ENCODE measurements at regions not wholly inside any gene's neighbourhood (a gene's known extent, or its start where the extent isn't known, plus 50 kb on each side); places are given as distances from the start of the nearest gene placed in this dataset.
A peak's percentile ranks its signal among the peaks of the same experiment; 100 is the strongest.

DNA sequence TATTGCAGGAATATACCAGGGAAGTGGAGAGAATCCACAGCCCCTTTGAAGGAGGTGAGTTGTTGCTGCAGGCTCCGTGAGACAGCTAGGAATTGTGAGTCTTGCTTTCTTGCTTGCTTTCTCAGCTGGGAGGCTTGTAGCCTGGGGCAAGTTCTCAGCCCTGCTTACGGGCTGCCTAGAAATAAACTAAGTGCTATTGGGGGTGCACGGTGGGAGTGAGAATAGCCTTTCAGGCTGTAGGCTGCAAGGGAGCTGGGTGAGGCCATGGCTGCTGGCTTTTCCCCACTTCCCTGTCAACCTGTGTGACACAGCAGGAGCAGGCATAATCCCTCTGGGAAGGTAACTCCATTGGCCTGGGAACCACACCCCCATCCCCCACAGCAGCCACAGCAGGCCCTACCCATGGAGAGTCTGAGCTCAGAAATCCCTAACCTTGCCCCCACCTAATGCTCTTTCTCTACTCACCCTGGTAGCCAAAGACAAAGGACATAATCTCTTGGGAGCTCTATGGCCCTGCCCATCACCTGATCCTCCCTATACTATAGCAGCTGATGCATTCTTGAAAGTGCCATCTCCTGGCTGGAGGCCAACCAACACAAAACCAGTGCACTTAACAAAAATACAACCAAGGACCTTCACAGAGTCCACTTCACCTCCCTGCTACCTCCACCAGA is 113.0 kb downstream of the MMRN1 start:
- Histone ChIP-seq H3K27me3 (ENCODE audit: control insufficient read depth, insufficient read depth, low read length) (no peaks in the 10 kb centered on the region), H3K4me3 (ENCODE audit: low read depth, low read length) (no peak overlapping the region), H3K9me3 (ENCODE audit: control insufficient read depth, insufficient read depth, low read length) (no peaks in the 10 kb centered on the region), H3K36me3 (ENCODE audit: control insufficient read depth, insufficient read depth, low read length) (no peaks in the 10 kb centered on the region), H3K27ac (ENCODE audit: low read depth, low read length) (no peak overlapping the region), H3K4me1 (ENCODE audit: control insufficient read depth, insufficient read depth, low read length) (no peaks in the 10 kb centered on the region)
- WGBS (ENCODE audit: insufficient coverage), result 89% methylated on average over 3 of the region's 3 CpGs
- no peak for DNase-seq (ENCODE audit: low read depth in 4 of 6, low spot score in 6 of 6)

DNA sequence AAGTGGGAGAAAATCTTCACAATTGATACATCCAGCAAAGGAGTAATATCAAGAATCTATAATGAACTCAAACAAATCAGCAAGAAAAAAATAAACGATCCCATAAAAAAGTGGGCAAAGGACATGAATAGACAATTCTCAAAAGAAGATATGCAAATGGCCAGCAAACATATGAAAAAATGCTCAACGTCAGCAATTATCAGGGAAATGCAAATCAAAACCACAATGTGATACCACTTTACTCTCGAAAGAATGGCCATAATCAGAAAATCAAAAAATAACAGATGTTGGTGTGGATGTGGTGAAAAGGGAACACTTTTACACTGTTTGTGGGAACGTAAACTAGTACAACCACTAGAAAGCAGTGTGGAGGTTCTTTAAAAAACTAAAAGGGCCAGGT is 114.3 kb upstream of the CCSER1 start:
- WGBS (ENCODE audit: insufficient coverage), result 100% methylated on average over 1 of the region's 4 CpGs
- H3K27ac ChIP-seq (ENCODE audit: low read depth, low read length), result no peak overlapping the region
- no peak for DNase-seq (ENCODE audit: low read depth in 4 of 6, low spot score in 6 of 6)
- H3K4me3 ChIP-seq (ENCODE audit: low read depth, low read length), result no peak overlapping the region
- H3K27me3 ChIP-seq (ENCODE audit: control insufficient read depth, insufficient read depth, low read length), result no peaks in the 10 kb centered on the region
- H3K9me3 ChIP-seq (ENCODE audit: control insufficient read depth, insufficient read depth, low read length), result no peaks in the 10 kb centered on the region
- H3K4me1 ChIP-seq (ENCODE audit: control insufficient read depth, insufficient read depth, low read length), result no peaks in the 10 kb centered on the region
- H3K36me3 ChIP-seq (ENCODE audit: control insufficient read depth, insufficient read depth, low read length), result no peaks in the 10 kb centered on the region

DNA sequence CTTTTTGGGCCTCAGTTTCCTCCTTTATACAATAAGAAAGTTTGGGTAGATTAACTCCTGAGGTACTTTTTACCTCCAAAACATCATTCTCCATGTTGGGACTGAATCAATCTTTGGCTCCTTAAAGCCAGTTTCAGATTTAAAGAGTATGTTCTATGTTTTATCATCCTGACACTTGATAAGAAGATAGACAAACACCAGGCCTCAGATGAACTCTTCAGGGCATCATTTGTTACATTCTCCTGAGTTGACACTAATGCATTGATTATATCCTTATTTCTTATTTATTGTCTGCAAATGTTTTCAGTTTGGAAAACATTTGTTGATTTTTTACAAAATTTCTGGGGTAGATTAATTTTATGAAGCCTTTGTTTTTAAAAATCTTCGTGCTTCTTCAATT is 102.7 kb upstream of the CCSER1 start:
- DNase-seq (ENCODE audit: low read depth in 4 of 6, low spot score in 6 of 6), result no peak
- Histone ChIP-seq H3K9me3 (ENCODE audit: control insufficient read depth, insufficient read depth, low read length) (no peaks in the 10 kb centered on the region), H3K4me1 (ENCODE audit: control insufficient read depth, insufficient read depth, low read length) (no peaks in the 10 kb centered on the region), H3K27ac (ENCODE audit: low read depth, low read length) (no peak overlapping the region), H3K4me3 (ENCODE audit: low read depth, low read length) (no peak overlapping the region), H3K36me3 (ENCODE audit: control insufficient read depth, insufficient read depth, low read length) (no peaks in the 10 kb centered on the region), H3K27me3 (ENCODE audit: control insufficient read depth, insufficient read depth, low read length) (no peaks in the 10 kb centered on the region)
- WGBS (ENCODE audit: insufficient coverage), result no CpG with 5 or more reads among the region's 1 CpG

DNA sequence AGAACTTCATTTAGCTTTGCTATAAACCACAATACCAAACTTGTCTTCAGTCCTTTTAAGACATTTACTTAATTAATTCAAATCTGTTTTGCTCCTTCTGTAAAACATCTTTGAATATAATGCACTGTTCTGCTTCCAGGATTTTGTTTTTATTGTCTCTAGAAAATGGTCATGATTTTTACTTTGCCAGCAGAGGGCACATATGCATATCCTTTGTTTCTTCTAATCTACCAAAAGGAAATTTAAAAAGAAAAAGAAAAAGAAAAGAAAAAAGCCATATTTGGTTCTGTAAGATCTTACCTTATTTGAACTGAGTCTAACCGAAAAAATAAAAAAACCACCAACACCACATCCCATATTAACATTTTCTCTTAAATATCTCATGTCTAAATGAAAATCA is 101.9 kb upstream of the CCSER1 start:
- Histone ChIP-seq H3K27me3 (ENCODE audit: control insufficient read depth, insufficient read depth, low read length) (no peaks in the 10 kb centered on the region), H3K36me3 (ENCODE audit: control insufficient read depth, insufficient read depth, low read length) (no peaks in the 10 kb centered on the region), H3K27ac (ENCODE audit: low read depth, low read length) (no peak overlapping the region), H3K9me3 (ENCODE audit: control insufficient read depth, insufficient read depth, low read length) (no peaks in the 10 kb centered on the region), H3K4me1 (ENCODE audit: control insufficient read depth, insufficient read depth, low read length) (no peaks in the 10 kb centered on the region), H3K4me3 (ENCODE audit: low read depth, low read length) (no peak overlapping the region)
- WGBS (ENCODE audit: insufficient coverage), result no CpG with 5 or more reads among the region's 1 CpG
- DNase-seq (ENCODE audit: low read depth in 4 of 6, low spot score in 6 of 6), result peak in 3 of 6 donors; percentile 9 to 86 (median 60)

DNA sequence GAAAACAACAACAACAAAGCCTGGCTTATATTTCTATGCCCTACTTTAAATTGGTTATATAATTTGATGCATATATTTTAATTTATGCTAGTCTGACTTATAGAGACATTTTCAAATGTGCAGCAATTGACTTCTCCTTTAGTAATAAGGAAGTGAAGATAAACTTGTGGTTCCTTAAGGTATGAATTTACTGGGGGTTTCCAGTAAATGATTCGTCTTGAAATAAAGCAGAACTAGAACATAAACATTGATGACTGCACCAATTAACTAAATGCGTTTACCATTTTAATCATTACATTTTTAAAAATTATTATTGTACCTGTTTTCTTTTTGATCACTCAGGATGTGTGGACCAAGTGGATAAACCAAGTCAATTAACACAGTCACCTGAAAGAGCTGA is 99.6 kb upstream of the CCSER1 start:
- Histone ChIP-seq H3K9me3 (ENCODE audit: control insufficient read depth, insufficient read depth, low read length) (no peaks in the 10 kb centered on the region), H3K27ac (ENCODE audit: low read depth, low read length) (no peak overlapping the region), H3K36me3 (ENCODE audit: control insufficient read depth, insufficient read depth, low read length) (no peaks in the 10 kb centered on the region), H3K4me1 (ENCODE audit: control insufficient read depth, insufficient read depth, low read length) (no peaks in the 10 kb centered on the region), H3K4me3 (ENCODE audit: low read depth, low read length) (no peak overlapping the region), H3K27me3 (ENCODE audit: control insufficient read depth, insufficient read depth, low read length) (no peaks in the 10 kb centered on the region)
- WGBS (ENCODE audit: insufficient coverage), result no CpG with 5 or more reads among the region's 2 CpGs
- no peak for DNase-seq (ENCODE audit: low read depth in 4 of 6, low spot score in 6 of 6)

DNA sequence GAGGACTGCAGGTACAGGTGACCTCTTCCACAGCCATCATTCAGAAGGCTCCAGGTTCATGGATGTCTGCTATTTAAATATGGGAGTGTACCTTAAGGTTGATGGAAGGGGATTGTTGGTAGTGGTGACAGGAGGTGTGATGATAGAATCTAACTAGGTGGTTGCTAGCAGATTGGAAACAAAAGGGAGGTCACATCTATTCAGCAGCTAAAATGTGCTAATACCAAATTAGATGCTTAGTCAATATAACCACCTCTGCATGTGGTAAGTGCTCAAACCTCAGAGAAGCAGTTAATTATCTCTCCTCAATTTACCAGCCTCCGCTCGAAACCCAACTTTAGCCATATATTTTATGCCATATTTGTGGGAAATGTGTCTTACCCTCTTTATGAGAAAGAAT is 98.7 kb upstream of the CCSER1 start:
- WGBS (ENCODE audit: insufficient coverage), result no CpG with 5 or more reads among the region's 2 CpGs

DNA sequence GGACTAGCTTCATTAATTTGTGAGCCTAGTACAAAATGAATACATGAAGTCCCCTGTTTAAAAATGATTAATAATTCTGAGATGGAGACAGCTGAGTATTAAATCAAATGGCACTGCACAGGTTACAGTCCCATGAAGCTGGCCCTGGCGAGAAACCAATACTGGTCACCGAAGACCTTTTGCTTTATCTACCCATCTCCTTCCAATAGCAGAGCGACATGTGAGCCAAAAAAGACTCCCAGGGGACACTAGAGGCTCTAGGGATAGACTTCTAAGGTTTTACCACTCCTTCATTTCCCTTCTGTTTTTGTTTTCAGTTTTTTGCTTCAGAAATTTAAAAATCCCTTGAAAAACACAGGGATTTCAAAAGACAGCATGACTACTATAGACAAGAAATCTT is 97.0 kb upstream of the CCSER1 start:
- Histone ChIP-seq H3K4me3 (ENCODE audit: low read depth, low read length) (no peak overlapping the region), H3K9me3 (ENCODE audit: control insufficient read depth, insufficient read depth, low read length) (no peaks in the 10 kb centered on the region), H3K27ac (ENCODE audit: low read depth, low read length) (no peak overlapping the region), H3K36me3 (ENCODE audit: control insufficient read depth, insufficient read depth, low read length) (no peaks in the 10 kb centered on the region), H3K27me3 (ENCODE audit: control insufficient read depth, insufficient read depth, low read length) (no peaks in the 10 kb centered on the region), H3K4me1 (ENCODE audit: control insufficient read depth, insufficient read depth, low read length) (no peaks in the 10 kb centered on the region)
- DNase-seq (ENCODE audit: low read depth in 4 of 6, low spot score in 6 of 6), result no peak
- 40% methylated on average over 1 of the region's 3 CpGs for WGBS (ENCODE audit: insufficient coverage)

More for the DNA sequence above, 98.7 kb upstream of the CCSER1 start:
- Histone ChIP-seq H3K27me3 (ENCODE audit: control insufficient read depth, insufficient read depth, low read length) (no peaks in the 10 kb centered on the region), H3K36me3 (ENCODE audit: control insufficient read depth, insufficient read depth, low read length) (no peaks in the 10 kb centered on the region), H3K9me3 (ENCODE audit: control insufficient read depth, insufficient read depth, low read length) (no peaks in the 10 kb centered on the region), H3K4me3 (ENCODE audit: low read depth, low read length) (no peak overlapping the region), H3K27ac (ENCODE audit: low read depth, low read length) (no peak overlapping the region), H3K4me1 (ENCODE audit: control insufficient read depth, insufficient read depth, low read length) (no peaks in the 10 kb centered on the region)
- no peak for DNase-seq (ENCODE audit: low read depth in 4 of 6, low spot score in 6 of 6)

DNA sequence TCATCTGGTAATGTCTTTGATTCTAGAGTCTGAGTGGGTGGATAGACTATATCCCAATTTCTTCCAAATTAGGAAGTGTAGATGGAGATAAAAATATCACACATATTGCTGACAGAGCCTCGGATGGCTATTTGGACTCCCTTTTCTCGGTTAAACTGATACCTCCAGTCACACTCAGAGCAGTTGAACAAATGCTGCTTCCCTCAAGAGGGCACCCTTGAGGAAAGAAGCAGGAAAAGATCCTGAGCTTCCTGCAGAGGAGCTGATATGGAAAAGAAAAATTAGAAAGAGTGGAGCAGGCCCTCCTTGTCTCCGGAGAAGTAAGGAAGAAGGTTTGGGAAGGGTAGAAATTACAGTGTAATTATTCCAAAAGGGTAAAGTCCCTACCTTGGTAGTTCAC is 96.2 kb upstream of the CCSER1 start:
- H3K4me1 ChIP-seq (ENCODE audit: control insufficient read depth, insufficient read depth, low read length), result no peaks in the 10 kb centered on the region
- H3K36me3 ChIP-seq (ENCODE audit: control insufficient read depth, insufficient read depth, low read length), result no peaks in the 10 kb centered on the region
- H3K27me3 ChIP-seq (ENCODE audit: control insufficient read depth, insufficient read depth, low read length), result no peaks in the 10 kb centered on the region
- no peaks in the 10 kb centered on the region for H3K9me3 ChIP-seq (ENCODE audit: control insufficient read depth, insufficient read depth, low read length)
- no CpG with 5 or more reads among the region's 3 CpGs for WGBS (ENCODE audit: insufficient coverage)
- DNase-seq (ENCODE audit: low read depth in 4 of 6, low spot score in 6 of 6), result no peak
- H3K27ac ChIP-seq (ENCODE audit: low read depth, low read length), result no peak overlapping the region
- H3K4me3 ChIP-seq (ENCODE audit: low read depth, low read length), result no peak overlapping the region

DNA sequence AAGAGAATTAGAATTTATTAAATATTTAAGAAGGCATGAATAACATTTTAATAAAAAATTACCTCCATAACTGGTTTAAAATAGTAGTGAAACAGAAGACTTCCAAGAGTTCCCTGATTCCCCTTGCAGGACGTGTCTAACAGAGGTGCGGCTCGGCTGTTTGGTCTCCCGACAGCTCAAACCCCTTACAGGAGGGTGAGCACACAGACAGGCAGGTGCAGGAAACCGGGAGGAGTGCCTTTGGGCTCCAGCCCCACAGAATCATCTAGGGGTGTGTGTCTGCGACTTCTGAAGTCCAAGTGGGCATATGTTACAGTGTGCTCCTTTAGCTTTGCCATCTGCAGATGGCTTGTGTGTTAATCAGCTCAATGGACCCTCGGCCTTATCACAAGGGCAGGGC is 88.1 kb upstream of the CCSER1 start:
- H3K36me3 ChIP-seq (ENCODE audit: control insufficient read depth, insufficient read depth, low read length), result no peaks in the 10 kb centered on the region
- 86% methylated on average over 7 of the region's 7 CpGs for WGBS (ENCODE audit: insufficient coverage)
- no peaks in the 10 kb centered on the region for H3K9me3 ChIP-seq (ENCODE audit: control insufficient read depth, insufficient read depth, low read length)
- no peak for DNase-seq (ENCODE audit: low read depth in 4 of 6, low spot score in 6 of 6)
- no peaks in the 10 kb centered on the region for H3K27me3 ChIP-seq (ENCODE audit: control insufficient read depth, insufficient read depth, low read length)
- no peak overlapping the region for H3K27ac ChIP-seq (ENCODE audit: low read depth, low read length)
- no peaks in the 10 kb centered on the region for H3K4me1 ChIP-seq (ENCODE audit: control insufficient read depth, insufficient read depth, low read length)
- H3K4me3 ChIP-seq (ENCODE audit: low read depth, low read length), result no peak overlapping the region

DNA sequence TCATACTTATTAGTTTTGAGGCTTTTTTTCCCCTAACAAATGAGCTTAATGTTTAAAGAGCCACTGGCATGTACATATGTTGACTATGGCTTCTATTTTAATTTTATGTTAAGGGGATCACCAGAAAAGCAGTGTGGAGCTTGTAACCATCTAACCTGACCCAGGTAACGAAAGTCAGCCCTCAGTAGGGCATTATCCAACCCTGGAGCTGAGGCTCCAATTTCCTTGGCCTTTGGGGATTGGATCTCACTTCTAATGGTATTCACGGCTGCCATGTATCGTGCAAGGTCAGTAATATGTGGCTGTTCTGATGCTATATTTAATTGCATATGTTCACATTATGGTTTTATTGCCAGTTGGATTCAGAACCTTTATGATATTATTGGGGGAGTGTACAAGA is 75.2 kb upstream of the CCSER1 start:
- DNase-seq (ENCODE audit: low read depth in 4 of 6, low spot score in 6 of 6), result no peak
- Histone ChIP-seq H3K9me3 (ENCODE audit: control insufficient read depth, insufficient read depth, low read length) (no peaks in the 10 kb centered on the region), H3K36me3 (ENCODE audit: control insufficient read depth, insufficient read depth, low read length) (no peaks in the 10 kb centered on the region)

More for the DNA sequence above, 75.2 kb upstream of the CCSER1 start:
- Histone ChIP-seq H3K4me1 (ENCODE audit: control insufficient read depth, insufficient read depth, low read length) (no peaks in the 10 kb centered on the region), H3K27me3 (ENCODE audit: control insufficient read depth, insufficient read depth, low read length) (no peaks in the 10 kb centered on the region), H3K27ac (ENCODE audit: low read depth, low read length) (no peak overlapping the region), H3K4me3 (ENCODE audit: low read depth, low read length) (no peak overlapping the region)
- WGBS (ENCODE audit: insufficient coverage), result 90% methylated on average over 1 of the region's 3 CpGs
